IMR-90 (cell line): ENCODE measurements at regions not wholly inside any gene's neighbourhood (a gene's known extent, or its start where the extent isn't known, plus 50 kb on each side); places are given as distances from the start of the nearest gene placed in this dataset.

Experiments used
- ATAC-seq: fragments of 200-7000 bp; cut with Tn5 transposase; 2 replicates; pipeline ENCODE4 v1.9.1; 2020; ENCODE audit warnings: low read depth, mild to moderate bottlenecking, moderate library complexity
- BruUV-seq: library from RNA; stranded (reverse); fragments of 400-500 nt; replicated peaks from 2 replicates; lab custom pipeline; 2021; lab: Mats Ljungman, UMichigan
- CTCF ChIA-PET: fragments of 300-600 bp; formaldehyde crosslinking; extraction: SDS; loops from one replicate; lab custom pipeline; 2021; ENCODE audit warnings: antibody characterized with exemption; lab: Yijun Ruan, JAX
- POLR2A ChIA-PET: fragments of 300-600 bp; sonication (Branson Sonifier 250); formaldehyde crosslinking; loops from one replicate; lab custom pipeline; 2022; ENCODE audit warnings: antibody characterized with exemption; ENCODE audit not compliant: unreplicated experiment; lab: Charles Lee
- DNase-seq: peaks from one replicate; pipeline ENCODE4 v3.0.0; 2013
- H2AFZ ChIP-seq: replicated peaks from 2 replicates; pipeline ENCODE3; 2013; ENCODE audit warnings: low read length, mild to moderate bottlenecking; ENCODE audit not compliant: poor library complexity
- H2AK5ac ChIP-seq: 2 replicates; pipeline ENCODE4 v1.6.1; 2013; ENCODE audit warnings: low read depth, low read length, inconsistent platforms
- H2AK9ac ChIP-seq: replicated peaks from 2 replicates; pipeline ENCODE3; 2013; ENCODE audit warnings: mild to moderate bottlenecking, low read depth, low read length, moderate library complexity; ENCODE audit not compliant: poor library complexity
- H2BK120ac ChIP-seq: 2 replicates; pipeline ENCODE4 v1.6.1; 2013; ENCODE audit warnings: low read depth, low read length, inconsistent platforms
- H2BK15ac ChIP-seq: 3 replicates; pipeline ENCODE4 v1.6.1; 2013; ENCODE audit warnings: low read depth, low read length, inconsistent platforms
- H2BK20ac ChIP-seq: 2 replicates; pipeline ENCODE4 v1.6.1; 2013; ENCODE audit warnings: low read depth, mild to moderate bottlenecking, inconsistent platforms, low read length, moderate library complexity
- H2BK5ac ChIP-seq: 2 replicates; pipeline ENCODE4 v1.6.1; 2013; ENCODE audit warnings: mild to moderate bottlenecking, low read depth, low read length, inconsistent platforms; ENCODE audit not compliant: poor library complexity, severe bottlenecking
- H3K14ac ChIP-seq: replicated peaks from 2 replicates; pipeline ENCODE4 v1.6.1; 2013; ENCODE audit warnings: low read depth, low read length, inconsistent platforms
- H3K18ac ChIP-seq: 2 replicates; pipeline ENCODE4 v1.6.1; 2013; ENCODE audit warnings: low read depth, low read length, control low read depth
- H3K23ac ChIP-seq: 2 replicates; pipeline ENCODE4 v1.6.1; 2013; ENCODE audit warnings: low read depth, low read length, inconsistent platforms
- H3K27ac ChIP-seq: 2 replicates; pipeline ENCODE4 v1.5.1; 2013; ENCODE audit warnings: mild to moderate bottlenecking, control low read depth, low read length; ENCODE audit not compliant: insufficient read depth
- H3K27me3 ChIP-seq: 2 replicates; pipeline ENCODE4 v1.6.1; 2013; ENCODE audit warnings: low read length; ENCODE audit not compliant: control insufficient read depth, insufficient read depth
- H3K36me3 ChIP-seq: 2 replicates; pipeline ENCODE4 v1.6.1; 2013; ENCODE audit warnings: low read length, mixed read lengths; ENCODE audit not compliant: control insufficient read depth, insufficient read depth
- H3K4ac ChIP-seq: 2 replicates; pipeline ENCODE4 v1.6.1; 2013; ENCODE audit warnings: low read depth, low read length, inconsistent platforms
- H3K4me1 ChIP-seq: 2 replicates; pipeline ENCODE4 v1.6.1; 2013; ENCODE audit warnings: low read length, mixed read lengths; ENCODE audit not compliant: control insufficient read depth, insufficient read depth
- H3K4me2 ChIP-seq: 2 replicates; pipeline ENCODE4 v1.6.1; 2013; ENCODE audit warnings: low read depth, mild to moderate bottlenecking, control low read depth, low read length, moderate library complexity
- H3K4me3 ChIP-seq: 2 replicates; pipeline ENCODE4 v1.5.1; 2013; ENCODE audit warnings: low read depth, mild to moderate bottlenecking, control low read depth, low read length, moderate library complexity; ENCODE audit not compliant: insufficient read depth
- H3K56ac ChIP-seq: 2 replicates; pipeline ENCODE4 v1.6.1; 2013; ENCODE audit warnings: low read length, inconsistent platforms; ENCODE audit not compliant: insufficient read depth; ENCODE audit errors: extremely low read depth
- H3K79me1 ChIP-seq, 2 experiments: 2 replicates each; pipeline ENCODE4 v1.6.1; 2013; ENCODE audit warnings: low read length in 2 of 2, inconsistent platforms in 1 of 2, low read depth in 1 of 2
- H3K9ac ChIP-seq: 2 replicates; pipeline ENCODE4 v1.6.1; 2013; ENCODE audit warnings: low read depth, low read length, control low read depth
- H3K9me1 ChIP-seq: 2 replicates; pipeline ENCODE4 v1.6.1; 2013; ENCODE audit warnings: low read length, inconsistent platforms; ENCODE audit not compliant: insufficient read depth
- H3K9me3 ChIP-seq: 2 replicates; pipeline ENCODE4 v1.6.1; 2013; ENCODE audit warnings: low read length; ENCODE audit not compliant: control insufficient read depth, insufficient read depth
- H4K20me1 ChIP-seq: 2 replicates; pipeline ENCODE4 v1.6.1; 2013; ENCODE audit warnings: low read length, inconsistent platforms; ENCODE audit not compliant: insufficient read depth
- H4K5ac ChIP-seq: 2 replicates; pipeline ENCODE4 v1.6.1; 2013; ENCODE audit warnings: mild to moderate bottlenecking, low read depth, low read length, control low read depth
- H4K8ac ChIP-seq, 2 experiments: 2 replicates each; pipeline ENCODE4 v1.6.1; 2013; ENCODE audit warnings: low read depth in 2 of 2, low read length in 2 of 2, control low read depth in 1 of 2, inconsistent platforms in 1 of 2
- H4K91ac ChIP-seq: 2 replicates; pipeline ENCODE4 v1.6.1; 2013; ENCODE audit warnings: low read depth, low read length, inconsistent platforms; ENCODE audit not compliant: insufficient read depth
- BHLHE40 ChIP-seq: fragments of 150-350 bp; IDR thresholded peaks from 2 replicates; pipeline ENCODE4 v1.6.1; 2016; ENCODE audit warnings: mild to moderate bottlenecking, low read depth, low read length
- CEBPB ChIP-seq: IDR thresholded peaks from 2 replicates; pipeline ENCODE4 v1.6.1; 2012; ENCODE audit warnings: low read depth, low read length, improper control_type of control experiment
- CHD1 ChIP-seq: IDR thresholded peaks from 2 replicates; pipeline ENCODE4 v1.6.1; 2012; ENCODE audit warnings: low read depth, low read length, improper control_type of control experiment
- CTCF ChIP-seq: conservative IDR thresholded peaks from 2 replicates; pipeline ENCODE4 v1.5.1; 2012; ENCODE audit warnings: mild to moderate bottlenecking, low read depth, low read length, improper control_type of control experiment
- ELK1 ChIP-seq: fragments of 150-350 bp; IDR thresholded peaks from 2 replicates; pipeline ENCODE4 v1.6.1; 2016; ENCODE audit warnings: low read depth, mild to moderate bottlenecking, low read length, moderate library complexity, borderline replicate concordance
- FOS ChIP-seq: fragments of 150-350 bp; IDR thresholded peaks from 2 replicates; pipeline ENCODE4 v1.6.1; 2016; ENCODE audit warnings: low read depth, low read length
- MAFK ChIP-seq: IDR thresholded peaks from 2 replicates; pipeline ENCODE4 v1.6.1; 2012; ENCODE audit warnings: low read depth, low read length, improper control_type of control experiment
- MAZ ChIP-seq: IDR thresholded peaks from 2 replicates; pipeline ENCODE4 v1.6.1; 2012; ENCODE audit warnings: low read depth, mild to moderate bottlenecking, low read length, improper control_type of control experiment, moderate library complexity, borderline replicate concordance
- MXI1 ChIP-seq: IDR thresholded peaks from 2 replicates; pipeline ENCODE4 v1.6.1; 2012; ENCODE audit warnings: low read depth, mild to moderate bottlenecking, low read length, moderate library complexity, borderline replicate concordance
- NFE2L2 ChIP-seq: fragments of 150-350 bp; IDR thresholded peaks from 2 replicates; pipeline ENCODE4 v1.6.1; 2016; ENCODE audit warnings: low read depth, mild to moderate bottlenecking, low read length
- POLR2A ChIP-seq: IDR thresholded peaks from 2 replicates; pipeline ENCODE4 v1.6.1; 2012; ENCODE audit warnings: mild to moderate bottlenecking, low read depth, low read length
- RAD21 ChIP-seq: IDR thresholded peaks from 2 replicates; pipeline ENCODE4 v1.6.1; 2012; ENCODE audit warnings: low read length, improper control_type of control experiment
- RCOR1 ChIP-seq: IDR thresholded peaks from 2 replicates; pipeline ENCODE4 v1.6.1; 2012; ENCODE audit warnings: mild to moderate bottlenecking, low read length, improper control_type of control experiment; ENCODE audit not compliant: insufficient replicate concordance
- RFX5 ChIP-seq: IDR thresholded peaks from 2 replicates; pipeline ENCODE4 v1.8.0; 2012; ENCODE audit warnings: low read depth, mild to moderate bottlenecking, low read length, moderate library complexity
- SMC3 ChIP-seq: fragments of 150-350 bp; IDR thresholded peaks from 2 replicates; pipeline ENCODE4 v1.6.1; 2016; ENCODE audit warnings: low read depth, mild to moderate bottlenecking, antibody characterized with exemption, low read length, moderate library complexity
- WGBS, 2 experiments: methylation state at CpG; one replicate each; pipeline versions ENCODE4 v1.1.5 to v1.1.7; 2013; ENCODE audit warnings: missing lambda C conversion rate in 2 of 2; ENCODE audit not compliant: insufficient read length in 1 of 2; ENCODE audit errors: extremely low coverage in 2 of 2; 5-methylcytosine and 5-hydroxymethylcytosine counted together
- dilution Hi-C: fragments of 300-500 bp; cut with HindIII; formaldehyde crosslinking; loops from one replicate; pipeline ENCODE4 v1.14.3; 2018; ENCODE audit warnings: low sequenced_read_pairs; ENCODE audit not compliant: unreplicated experiment
- in situ Hi-C: fragments of 300-500 bp; cut with MboI; formaldehyde crosslinking; loops from 3 replicates; pipeline ENCODE4 v1.14.3; 2019; ENCODE audit warnings: low sequenced_read_pairs, inconsistent platforms, mixed read lengths
- intact Hi-C: fragments of 100-400 bp; cut with micrococcal nuclease; formaldehyde crosslinking; loops from 2 replicates; pipeline ENCODE4 v1.10.0; 2022
- TF ChIP-seq, protein P1 (sequence below): fragments of 150-350 bp; IDR thresholded peaks from 2 replicates; pipeline ENCODE4 v1.6.1; 2017; ENCODE audit warnings: mild to moderate bottlenecking, antibody characterized with exemption, low read length, low read depth

GRCh38 chr2:152254976-152255375 is 79.4 kb upstream of the STAM2 start:
- dilution Hi-C loops (no loop called here), intact Hi-C loops (no loop called here), in situ Hi-C loops (no loop called here)
- no peak overlapping the region for H4K91ac ChIP-seq
- DNase-seq (no peak), ATAC-seq (no peak)
- no peak overlapping the region for H2AFZ ChIP-seq
- no peak overlapping the region for H4K8ac ChIP-seq
- no peak overlapping the region for H3K14ac ChIP-seq
- no peaks in the 10 kb centered on the region for H3K9me1 ChIP-seq
- peaks cover 7% of the 10 kb centered on the region for H3K27me3 ChIP-seq
- no peaks in the 10 kb centered on the region for H4K20me1 ChIP-seq
- no TSS peak for BruUV-seq
- H3K4me2 ChIP-seq = no peak overlapping the region
- no peak overlapping the region for H3K4ac ChIP-seq
- H2BK20ac ChIP-seq = no peak overlapping the region
- H4K5ac ChIP-seq = no peak overlapping the region
- no peak overlapping the region for H2AK5ac ChIP-seq
- H3K27ac ChIP-seq = no peak overlapping the region
- H3K18ac ChIP-seq = no peak overlapping the region
- H3K56ac ChIP-seq = no peak overlapping the region
- no peak overlapping the region for H2BK15ac ChIP-seq
- CTCF ChIA-PET = no interaction called here
- no peak overlapping the region for H3K23ac ChIP-seq
- no peaks in the 10 kb centered on the region for H3K9me3 ChIP-seq
- H2BK120ac ChIP-seq = no peak overlapping the region
- POLR2A ChIA-PET = no interaction called here
- no peak overlapping the region for H2AK9ac ChIP-seq
- no peak overlapping the region for H2BK5ac ChIP-seq
- no peaks in the 10 kb centered on the region for H3K79me1 ChIP-seq
- no peaks in the 10 kb centered on the region for H3K36me3 ChIP-seq
- WGBS, 2 experiments = no CpG with 5 or more reads among the region's 1 CpG
- TF ChIP-seq MAFK (no peak), ELK1 (no peak), CTCF (no peak), SMC3 (no peak), RAD21 (no peak), FOS (no peak), RCOR1 (no peak), MXI1 (no peak), BHLHE40 (no peak), CEBPB (no peak), CHD1 (no peak), POLR2A (no peak), RFX5 (no peak), NFE2L2 (no peak), MAZ (no peak)
- TF ChIP-seq, protein P1, sequence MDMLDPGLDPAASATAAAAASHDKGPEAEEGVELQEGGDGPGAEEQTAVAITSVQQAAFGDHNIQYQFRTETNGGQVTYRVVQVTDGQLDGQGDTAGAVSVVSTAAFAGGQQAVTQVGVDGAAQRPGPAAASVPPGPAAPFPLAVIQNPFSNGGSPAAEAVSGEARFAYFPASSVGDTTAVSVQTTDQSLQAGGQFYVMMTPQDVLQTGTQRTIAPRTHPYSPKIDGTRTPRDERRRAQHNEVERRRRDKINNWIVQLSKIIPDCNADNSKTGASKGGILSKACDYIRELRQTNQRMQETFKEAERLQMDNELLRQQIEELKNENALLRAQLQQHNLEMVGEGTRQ = no peak
- no peak overlapping the region for H3K4me3 ChIP-seq
- H3K4me1 ChIP-seq = no peaks in the 10 kb centered on the region
- H3K9ac ChIP-seq = no peak overlapping the region
